ENCODE measurements at regions not wholly inside any gene's neighbourhood (a gene's known extent, or its start where the extent isn't known, plus 50 kb on each side); places are given as distances from the start of the nearest gene placed in this dataset.
A peak's percentile ranks its signal among the peaks of the same experiment; 100 is the strongest.

DNA sequence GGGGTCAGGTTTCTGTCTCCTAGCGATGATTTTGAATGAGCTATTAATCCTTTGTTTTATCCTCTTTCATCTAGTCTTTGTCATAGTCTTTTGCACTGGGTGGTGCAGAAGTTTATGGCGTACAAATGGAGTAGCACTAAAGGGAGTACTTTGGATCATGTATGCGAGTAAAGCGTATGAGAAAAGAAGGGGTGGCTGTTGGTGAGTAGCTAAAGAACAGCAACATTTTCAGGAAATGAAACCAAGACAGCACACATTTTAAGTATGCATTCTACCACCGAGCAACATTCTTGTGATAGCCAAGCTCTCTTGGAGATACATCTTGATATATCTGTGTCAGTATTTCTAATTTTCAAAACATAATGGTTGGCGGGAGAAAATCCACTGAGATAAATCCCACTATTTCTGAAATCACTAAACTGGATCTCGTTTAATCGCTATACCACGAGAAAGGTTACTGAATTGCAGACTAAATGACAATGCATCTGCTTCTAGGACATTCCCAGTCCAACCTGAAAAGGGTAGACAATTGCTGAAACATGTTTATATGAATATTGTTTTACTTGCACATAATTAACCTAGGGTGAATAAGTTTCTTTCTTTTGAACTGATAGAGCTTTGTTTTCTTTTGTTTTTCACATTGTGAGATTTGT lies 196.1 kb downstream of the TRIM27 start:
- no TSS peak for BruUV-seq (replicated peaks)
- Histone ChIP-seq H3K9me3 (ENCODE audit: insufficient read depth, low read depth) (no peaks in the 10 kb centered on the region), H3K4me2 (peak overlapping the region; percentile 93), H3K4me3 (peak overlapping the region; percentile 73), H3K27ac (no peak overlapping the region), H3K4me1 (replicated peaks; ENCODE audit: insufficient read depth) (peaks cover 9% of the 10 kb centered on the region), H2AFZ (peak overlapping the region; percentile 91; the same call in 1 of the 2 replicates), H3K79me2 (ENCODE audit: low read depth) (no peaks in the 10 kb centered on the region), H3K36me3 (ENCODE audit: low read depth) (no peaks in the 10 kb centered on the region), H3F3A (ENCODE audit: insufficient read depth, low read depth) (peaks cover 9% of the 10 kb centered on the region; the same call in 1 of the 2 replicates), H3K27me3 (ENCODE audit: insufficient read depth, low read depth) (0 out of 2 replicates have a peak, but pooled peaks cover 3% of the 10 kb centered on the region), H3K9me2 (ENCODE audit: insufficient read depth) (no peaks in the 10 kb centered on the region; the same call in 1 of the 2 replicates), H4K20me1 (ENCODE audit: insufficient read depth) (no peaks in the 10 kb centered on the region)
- intact Hi-C loops (cut with micrococcal nuclease; ENCODE audit: unreplicated experiment): no loop called here
- ChIA-PET POLR2A (ENCODE audit: unreplicated experiment) (interaction anchor here (0.5 kb wide), 1 partner anchor 448 kb away, joined by 10 read pairs; no protein-coding TSS in a partner anchor), CTCF (no interaction called here)
- no peak for TF ChIP-seq EZH2 (IDR thresholded peaks at IDR 0.05; ENCODE audit: low read depth)
- TF ChIP-seq, protein P1, sequence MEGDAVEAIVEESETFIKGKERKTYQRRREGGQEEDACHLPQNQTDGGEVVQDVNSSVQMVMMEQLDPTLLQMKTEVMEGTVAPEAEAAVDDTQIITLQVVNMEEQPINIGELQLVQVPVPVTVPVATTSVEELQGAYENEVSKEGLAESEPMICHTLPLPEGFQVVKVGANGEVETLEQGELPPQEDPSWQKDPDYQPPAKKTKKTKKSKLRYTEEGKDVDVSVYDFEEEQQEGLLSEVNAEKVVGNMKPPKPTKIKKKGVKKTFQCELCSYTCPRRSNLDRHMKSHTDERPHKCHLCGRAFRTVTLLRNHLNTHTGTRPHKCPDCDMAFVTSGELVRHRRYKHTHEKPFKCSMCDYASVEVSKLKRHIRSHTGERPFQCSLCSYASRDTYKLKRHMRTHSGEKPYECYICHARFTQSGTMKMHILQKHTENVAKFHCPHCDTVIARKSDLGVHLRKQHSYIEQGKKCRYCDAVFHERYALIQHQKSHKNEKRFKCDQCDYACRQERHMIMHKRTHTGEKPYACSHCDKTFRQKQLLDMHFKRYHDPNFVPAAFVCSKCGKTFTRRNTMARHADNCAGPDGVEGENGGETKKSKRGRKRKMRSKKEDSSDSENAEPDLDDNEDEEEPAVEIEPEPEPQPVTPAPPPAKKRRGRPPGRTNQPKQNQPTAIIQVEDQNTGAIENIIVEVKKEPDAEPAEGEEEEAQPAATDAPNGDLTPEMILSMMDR (conservative IDR thresholded peaks at IDR 0.05): no peak
- no peak for DNase-seq

DNA sequence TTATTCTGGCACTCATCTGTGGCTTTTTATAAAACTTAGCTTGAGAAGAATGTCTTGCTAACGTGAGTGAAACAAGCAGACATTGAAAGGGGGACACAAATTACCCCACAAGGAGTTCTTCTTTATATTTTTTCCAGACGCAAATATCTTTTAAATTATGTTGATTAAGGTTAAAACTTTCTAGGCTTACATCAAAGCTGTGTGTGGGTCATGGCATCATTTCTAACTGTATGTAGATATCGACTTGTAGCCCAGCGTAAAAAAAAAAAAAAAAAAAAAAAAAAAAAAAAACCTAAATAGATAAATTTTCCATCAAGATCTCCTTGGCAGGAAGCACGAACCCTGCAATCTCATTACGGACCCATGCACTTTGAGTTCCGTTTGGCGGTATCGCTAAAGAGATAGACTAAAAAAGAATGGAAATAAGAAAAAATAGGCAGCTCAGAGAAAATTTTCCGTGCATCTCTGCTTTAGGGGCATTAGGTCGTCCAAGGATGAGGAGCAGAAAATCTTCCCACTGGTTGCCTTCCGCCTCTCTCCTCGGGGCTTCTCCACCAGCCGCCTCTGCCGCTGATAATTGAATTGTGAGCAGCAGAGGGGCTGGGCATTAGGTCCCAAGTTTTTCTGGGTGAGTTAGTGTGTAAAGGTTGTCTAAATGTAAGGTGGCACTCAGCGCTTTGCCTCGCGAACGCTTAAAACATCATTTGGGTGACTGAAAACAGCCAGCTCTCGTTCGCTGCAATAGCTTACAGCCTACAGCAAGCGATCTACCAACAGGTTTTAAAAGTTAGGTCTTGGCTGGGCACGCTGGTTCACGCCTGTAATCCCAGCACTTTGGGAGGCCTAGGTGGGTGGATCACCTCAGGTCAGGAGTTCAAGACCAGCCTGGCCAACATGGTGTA lies 194.0 kb downstream of the TRIM27 start:
- H2AFZ ChIP-seq: no peak overlapping the region
- H4K20me1 ChIP-seq (ENCODE audit: insufficient read depth): no peaks in the 10 kb centered on the region
- H3F3A ChIP-seq (ENCODE audit: insufficient read depth, low read depth): peaks cover 9% of the 10 kb centered on the region; the same call in 1 of the 2 replicates
- H3K9me2 ChIP-seq (ENCODE audit: insufficient read depth): no peaks in the 10 kb centered on the region; the same call in 1 of the 2 replicates
- H3K4me1 ChIP-seq (replicated peaks; ENCODE audit: insufficient read depth): peaks cover 9% of the 10 kb centered on the region
- no TSS peak for BruUV-seq (replicated peaks)
- no peak for DNase-seq
- CTCF ChIA-PET: interaction anchor here (0.7 kb wide), 1 partner anchor 694 kb away, joined by 10 read pairs; no protein-coding TSS in a partner anchor
- no peak overlapping the region for H3K27ac ChIP-seq
- intact Hi-C loops (cut with micrococcal nuclease; ENCODE audit: unreplicated experiment): no loop called here
- POLR2A ChIA-PET (ENCODE audit: unreplicated experiment): no interaction called here
- no peaks in the 10 kb centered on the region for H3K79me2 ChIP-seq (ENCODE audit: low read depth)
- H3K4me2 ChIP-seq: peak overlapping the region; percentile 93
- TF ChIP-seq, protein P1 (conservative IDR thresholded peaks at IDR 0.05): no peak
- no peak for TF ChIP-seq EZH2 (IDR thresholded peaks at IDR 0.05; ENCODE audit: low read depth)
- H3K4me3 ChIP-seq: peak overlapping the region; percentile 73; the same call in 1 of the 2 replicates
- peaks cover 14% of the 10 kb centered on the region for H3K27me3 ChIP-seq (ENCODE audit: insufficient read depth, low read depth)
- H3K9me3 ChIP-seq (ENCODE audit: insufficient read depth, low read depth): no peaks in the 10 kb centered on the region
- no peaks in the 10 kb centered on the region for H3K36me3 ChIP-seq (ENCODE audit: low read depth)

DNA sequence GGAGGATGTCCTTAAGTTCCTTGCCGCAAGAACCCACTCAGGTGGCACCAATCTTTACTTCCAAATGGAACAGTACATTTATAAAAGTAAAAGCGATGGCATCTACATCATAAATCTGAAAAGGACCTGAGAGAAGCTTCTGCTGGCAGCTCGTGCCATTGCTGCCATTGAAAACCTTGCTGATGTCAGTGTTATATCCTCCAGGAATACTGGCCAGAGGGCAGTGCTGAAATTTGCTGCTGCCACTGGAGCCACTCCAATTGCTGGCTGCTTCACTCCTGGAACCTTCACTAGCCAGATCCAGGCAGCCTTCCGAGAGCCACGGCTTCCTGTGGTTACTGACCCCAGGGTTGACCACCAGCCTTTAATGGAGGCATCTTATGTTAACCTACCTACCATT lies 191.7 kb downstream of the TRIM27 start:
- POLR2A ChIA-PET (ENCODE audit: unreplicated experiment): no interaction called here

More for the DNA sequence above, 191.7 kb downstream of the TRIM27 start:
- no peak overlapping the region for H3K4me3 ChIP-seq
- H4K20me1 ChIP-seq (ENCODE audit: insufficient read depth): no peaks in the 10 kb centered on the region
- no peak for DNase-seq
- peaks cover 9% of the 10 kb centered on the region; the same call in 1 of the 2 replicates for H3F3A ChIP-seq (ENCODE audit: insufficient read depth, low read depth)
- H3K9me2 ChIP-seq (ENCODE audit: insufficient read depth): no peaks in the 10 kb centered on the region
- no peak overlapping the region for H3K4me2 ChIP-seq
- H2AFZ ChIP-seq: no peak overlapping the region
- no peaks in the 10 kb centered on the region for H3K9me3 ChIP-seq (ENCODE audit: insufficient read depth, low read depth)
- H3K79me2 ChIP-seq (ENCODE audit: low read depth): no peaks in the 10 kb centered on the region
- CTCF ChIA-PET: no interaction called here
- H3K4me1 ChIP-seq (replicated peaks; ENCODE audit: insufficient read depth): peaks cover 9% of the 10 kb centered on the region
- BruUV-seq (replicated peaks): no TSS peak
- peaks cover 14% of the 10 kb centered on the region for H3K27me3 ChIP-seq (ENCODE audit: insufficient read depth, low read depth)
- no peaks in the 10 kb centered on the region for H3K36me3 ChIP-seq (ENCODE audit: low read depth)
- no peak for TF ChIP-seq EZH2 (IDR thresholded peaks at IDR 0.05; ENCODE audit: low read depth)
- TF ChIP-seq, protein P1 (conservative IDR thresholded peaks at IDR 0.05): no peak
- intact Hi-C loops (cut with micrococcal nuclease; ENCODE audit: unreplicated experiment): no loop called here
- no peak overlapping the region for H3K27ac ChIP-seq

All from PC-9 (cell line).